ENCODE measurements at regions not wholly inside any gene's neighbourhood (a gene's known extent, or its start where the extent isn't known, plus 50 kb on each side); places are given as distances from the start of the nearest gene placed in this dataset.

DNA sequence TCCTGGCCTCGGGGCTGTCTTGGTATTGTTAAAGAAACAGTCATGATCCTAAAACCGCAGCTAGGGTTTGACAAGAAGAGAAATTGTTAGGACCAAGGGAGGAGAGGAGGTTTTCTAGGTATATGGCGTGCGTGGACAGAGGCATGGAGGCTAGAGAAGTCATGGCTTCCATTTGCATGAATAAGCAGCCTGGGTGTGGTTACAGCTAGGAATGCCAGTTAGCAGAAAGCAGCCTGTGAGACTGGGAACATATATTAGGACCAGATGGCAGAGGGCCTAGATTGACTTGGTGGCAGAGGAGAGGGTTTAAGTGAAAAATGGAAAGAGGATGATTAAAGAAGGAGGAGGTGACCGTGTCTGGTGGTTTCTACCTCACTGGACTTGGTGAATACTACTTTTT lies 573.6 kb upstream of the ARRDC4 start (continued):
- TF ChIP-seq ZNF266 (tag by site-specific recombination; IDR thresholded peaks at IDR 0.05; ENCODE audit: low read depth) (no peak), ZNF626 (tag by site-specific recombination; IDR thresholded peaks at IDR 0.05) (no peak), BCL11B (tag by site-specific recombination; IDR thresholded peaks at IDR 0.05; ENCODE audit: low read depth) (no peak), ZNF175 (tag by site-specific recombination; IDR thresholded peaks at IDR 0.05) (no peak)

DNA sequence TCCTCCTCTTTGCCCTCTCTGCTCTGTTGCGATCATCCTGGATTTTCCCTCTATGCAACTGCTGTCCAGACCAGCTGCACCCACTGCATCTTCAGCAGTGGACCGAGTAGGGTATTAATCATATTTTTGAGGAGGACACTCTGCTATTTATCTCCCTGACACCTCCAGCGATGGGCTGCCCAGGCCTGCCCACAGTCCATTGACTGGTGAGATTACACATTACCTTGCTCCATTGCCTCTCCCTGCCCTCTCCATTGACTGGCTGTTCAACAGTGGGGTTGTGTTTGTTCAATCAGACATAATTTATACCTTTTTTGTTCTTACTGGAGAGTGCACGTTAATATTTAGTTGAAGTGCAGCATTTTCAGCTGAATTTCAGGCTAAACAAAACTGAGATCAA lies 559.3 kb upstream of the ARRDC4 start:
- ChIA-PET POLR2A (no interaction called here), CTCF (no interaction called here)
- Histone ChIP-seq H3K36me3 (ENCODE audit: control insufficient read depth in 2 of 2, insufficient read depth in 1 of 2, low read length in 2 of 2) (no peaks in the 10 kb centered on the region), H3K27ac (ENCODE audit: extremely low read depth, low read depth, low read length) (no peak overlapping the region), H3K4me3 (ENCODE audit: low read depth, low read length) (no peak overlapping the region), H3K9me3 (ENCODE audit: control insufficient read depth, insufficient read depth, low read depth, low read length) (no peaks in the 10 kb centered on the region), H3K4me1 (ENCODE audit: control insufficient read depth, insufficient read depth, low read length) (peaks cover 11% of the 10 kb centered on the region; the same call in 1 of the 2 replicates)
- TF ChIP-seq, protein P1, sequence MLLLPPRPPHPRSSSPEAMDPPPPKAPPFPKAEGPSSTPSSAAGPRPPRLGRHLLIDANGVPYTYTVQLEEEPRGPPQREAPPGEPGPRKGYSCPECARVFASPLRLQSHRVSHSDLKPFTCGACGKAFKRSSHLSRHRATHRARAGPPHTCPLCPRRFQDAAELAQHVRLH (tag by site-specific recombination; IDR thresholded peaks at IDR 0.05), result no peak
- TF ChIP-seq EGR2 (tag by site-specific recombination; IDR thresholded peaks at IDR 0.05; ENCODE audit: low read depth), result no peak

DNA sequence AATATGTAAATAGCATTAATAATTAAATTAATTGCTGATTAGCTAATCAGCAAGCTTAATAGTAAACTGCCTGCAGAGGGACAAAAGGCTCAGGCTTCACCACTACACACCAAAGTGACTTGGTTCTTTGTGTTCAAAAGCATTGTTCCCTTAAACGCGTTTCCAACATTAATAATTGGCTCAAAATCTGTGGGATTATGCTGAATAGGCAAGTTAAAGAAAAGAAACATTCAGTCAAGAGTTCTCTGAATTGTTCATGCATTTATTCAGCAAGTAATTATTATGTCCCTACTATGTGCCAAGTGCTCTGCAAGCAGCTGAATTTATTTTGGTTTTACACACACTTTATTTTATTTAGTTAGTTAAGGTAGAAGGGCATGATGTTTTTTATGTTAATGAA lies 558.5 kb upstream of the ARRDC4 start:
- POLR2A ChIA-PET, result no interaction called here
- TF ChIP-seq ZBTB7A (tag by site-specific recombination; IDR thresholded peaks at IDR 0.05; ENCODE audit: low read depth), result no peak
- TF ChIP-seq, protein P2, sequence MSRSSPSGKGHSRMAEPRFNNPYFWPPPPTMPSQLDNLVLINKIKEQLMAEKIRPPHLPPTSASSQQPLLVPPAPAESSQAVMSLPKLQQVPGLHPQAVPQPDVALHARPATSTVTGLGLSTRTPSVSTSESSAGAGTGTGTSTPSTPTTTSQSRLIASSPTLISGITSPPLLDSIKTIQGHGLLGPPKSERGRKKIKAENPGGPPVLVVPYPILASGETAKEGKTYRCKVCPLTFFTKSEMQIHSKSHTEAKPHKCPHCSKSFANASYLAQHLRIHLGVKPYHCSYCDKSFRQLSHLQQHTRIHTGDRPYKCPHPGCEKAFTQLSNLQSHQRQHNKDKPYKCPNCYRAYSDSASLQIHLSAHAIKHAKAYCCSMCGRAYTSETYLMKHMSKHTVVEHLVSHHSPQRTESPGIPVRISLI (tag by site-specific recombination; IDR thresholded peaks at IDR 0.05), result no peak
- TF ChIP-seq, protein P3, sequence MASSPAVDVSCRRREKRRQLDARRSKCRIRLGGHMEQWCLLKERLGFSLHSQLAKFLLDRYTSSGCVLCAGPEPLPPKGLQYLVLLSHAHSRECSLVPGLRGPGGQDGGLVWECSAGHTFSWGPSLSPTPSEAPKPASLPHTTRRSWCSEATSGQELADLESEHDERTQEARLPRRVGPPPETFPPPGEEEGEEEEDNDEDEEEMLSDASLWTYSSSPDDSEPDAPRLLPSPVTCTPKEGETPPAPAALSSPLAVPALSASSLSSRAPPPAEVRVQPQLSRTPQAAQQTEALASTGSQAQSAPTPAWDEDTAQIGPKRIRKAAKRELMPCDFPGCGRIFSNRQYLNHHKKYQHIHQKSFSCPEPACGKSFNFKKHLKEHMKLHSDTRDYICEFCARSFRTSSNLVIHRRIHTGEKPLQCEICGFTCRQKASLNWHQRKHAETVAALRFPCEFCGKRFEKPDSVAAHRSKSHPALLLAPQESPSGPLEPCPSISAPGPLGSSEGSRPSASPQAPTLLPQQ (tag by site-specific recombination; IDR thresholded peaks at IDR 0.05), result no peak
- TF ChIP-seq ZSCAN16 (tag by site-specific recombination; IDR thresholded peaks at IDR 0.05), result no peak
- no peak for TF ChIP-seq ZNF266 (tag by site-specific recombination; IDR thresholded peaks at IDR 0.05; ENCODE audit: low read depth)
- no peak for TF ChIP-seq ZNF341 (tag by site-specific recombination; IDR thresholded peaks at IDR 0.05; ENCODE audit: low read depth)
- no peak for TF ChIP-seq ZNF223 (tag by site-specific recombination; IDR thresholded peaks at IDR 0.05)
- TF ChIP-seq TRIM28 (IDR thresholded peaks at IDR 0.05; ENCODE audit: borderline replicate concordance, low read length), result no peak
- no peak for TF ChIP-seq ZNF791 (tag by site-specific recombination; IDR thresholded peaks at IDR 0.05)
- no peak for TF ChIP-seq ZNF701 (tag by site-specific recombination; IDR thresholded peaks at IDR 0.05)
- TF ChIP-seq, protein P4, sequence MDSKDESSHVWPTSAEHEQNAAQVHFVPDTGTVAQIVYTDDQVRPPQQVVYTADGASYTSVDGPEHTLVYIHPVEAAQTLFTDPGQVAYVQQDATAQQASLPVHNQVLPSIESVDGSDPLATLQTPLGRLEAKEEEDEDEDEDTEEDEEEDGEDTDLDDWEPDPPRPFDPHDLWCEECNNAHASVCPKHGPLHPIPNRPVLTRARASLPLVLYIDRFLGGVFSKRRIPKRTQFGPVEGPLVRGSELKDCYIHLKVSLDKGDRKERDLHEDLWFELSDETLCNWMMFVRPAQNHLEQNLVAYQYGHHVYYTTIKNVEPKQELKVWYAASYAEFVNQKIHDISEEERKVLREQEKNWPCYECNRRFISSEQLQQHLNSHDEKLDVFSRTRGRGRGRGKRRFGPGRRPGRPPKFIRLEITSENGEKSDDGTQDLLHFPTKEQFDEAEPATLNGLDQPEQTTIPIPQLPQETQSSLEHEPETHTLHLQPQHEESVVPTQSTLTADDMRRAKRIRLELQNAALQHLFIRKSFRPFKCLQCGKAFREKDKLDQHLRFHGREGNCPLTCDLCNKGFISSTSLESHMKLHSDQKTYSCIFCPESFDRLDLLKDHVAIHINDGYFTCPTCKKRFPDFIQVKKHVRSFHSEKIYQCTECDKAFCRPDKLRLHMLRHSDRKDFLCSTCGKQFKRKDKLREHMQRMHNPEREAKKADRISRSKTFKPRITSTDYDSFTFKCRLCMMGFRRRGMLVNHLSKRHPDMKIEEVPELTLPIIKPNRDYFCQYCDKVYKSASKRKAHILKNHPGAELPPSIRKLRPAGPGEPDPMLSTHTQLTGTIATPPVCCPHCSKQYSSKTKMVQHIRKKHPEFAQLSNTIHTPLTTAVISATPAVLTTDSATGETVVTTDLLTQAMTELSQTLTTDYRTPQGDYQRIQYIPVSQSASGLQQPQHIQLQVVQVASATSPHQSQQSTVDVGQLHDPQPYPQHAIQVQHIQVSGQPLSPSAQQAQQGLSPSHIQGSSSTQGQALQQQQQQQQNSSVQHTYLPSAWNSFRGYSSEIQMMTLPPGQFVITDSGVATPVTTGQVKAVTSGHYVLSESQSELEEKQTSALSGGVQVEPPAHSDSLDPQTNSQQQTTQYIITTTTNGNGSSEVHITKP (tag by site-specific recombination; IDR thresholded peaks at IDR 0.05), result no peak
- no peak for TF ChIP-seq SCRT2 (tag by site-specific recombination; IDR thresholded peaks at IDR 0.05)
- Histone ChIP-seq H3K36me3 (ENCODE audit: control insufficient read depth in 2 of 2, insufficient read depth in 1 of 2, low read length in 2 of 2) (no peaks in the 10 kb centered on the region), H3K27ac (ENCODE audit: extremely low read depth, low read depth, low read length) (no peak overlapping the region), H3K4me1 (ENCODE audit: control insufficient read depth, insufficient read depth, low read length) (peaks cover 5% of the 10 kb centered on the region; the same call in 1 of the 2 replicates), H3K4me3 (ENCODE audit: low read depth, low read length) (no peak overlapping the region), H3K9me3 (ENCODE audit: control insufficient read depth, insufficient read depth, low read depth, low read length) (no peaks in the 10 kb centered on the region)
- CTCF ChIA-PET, result no interaction called here

Data from HEK293 (cell line).